GM12878 (cell line): ENCODE measurements at regions not wholly inside any gene's neighbourhood (a gene's known extent, or its start where the extent isn't known, plus 50 kb on each side); places are given as distances from the start of the nearest gene placed in this dataset.

Experiments used
- ATAC-seq: fragments of 200-7000 bp; cut with Tn5 transposase; 3 replicates; pipeline ENCODE4 v1.9.1; 2020; ENCODE audit warnings: mild to moderate bottlenecking, moderate library complexity
- BruUV-seq: library from RNA; stranded (reverse); fragments of 400-500 nt; replicated peaks from 2 replicates; lab custom pipeline; 2021; lab: Mats Ljungman, UMichigan
- CTCF ChIA-PET: fragments of 300-600 bp; sonication (Branson Sonifier 250); formaldehyde crosslinking; extraction: SDS; loops from one replicate; lab custom pipeline; 2021; ENCODE audit warnings: inconsistent platforms; lab: Yijun Ruan, JAX
- POLR2A ChIA-PET: fragments of 350-600 bp; formaldehyde crosslinking; extraction: SDS; loops from one replicate; lab custom pipeline; 2021; ENCODE audit warnings: inconsistent platforms; lab: Charles Lee
- RAD21 ChIA-PET: fragments of 300-600 bp; sonication (Branson Sonifier 250); formaldehyde crosslinking; loops from one replicate; lab custom pipeline; 2023; ENCODE audit warnings: antibody characterized with exemption; ENCODE audit not compliant: unreplicated experiment; lab: Charles Lee
- SMC1A ChIA-PET: fragments of 300-600 bp; sonication (Branson Sonifier 250); formaldehyde crosslinking; loops from one replicate; lab custom pipeline; 2023; ENCODE audit not compliant: unreplicated experiment, uncharacterized antibody; lab: Charles Lee
- DNase-seq: peaks from one replicate; pipeline ENCODE4 v3.0.0-alpha.2; 2011; ENCODE audit warnings: low read depth, low spot score
- FAIRE-seq: peaks from 3 replicates; lab custom pipeline; 2011; peaks lifted over from hg19 to GRCh38; lab: Jason Lieb, UNC
- H2AFZ ChIP-seq: 2 replicates; pipeline ENCODE4 v1.6.0; 2011; ENCODE audit warnings: low read depth, low read length, control low read depth; ENCODE audit not compliant: control insufficient read depth
- H3K27ac ChIP-seq: 2 replicates; pipeline ENCODE4 v1.5.1; 2011; ENCODE audit warnings: control low read depth; ENCODE audit not compliant: control insufficient read depth, insufficient read depth
- H3K27me3 ChIP-seq, 2 experiments: replicated peaks in 1 of 2; 2 replicates each; pipeline versions ENCODE4 v1.6.0 to v1.6.1; 2011; ENCODE audit warnings: low read length in 1 of 2; ENCODE audit not compliant: control insufficient read depth in 2 of 2, insufficient read depth in 2 of 2
- H3K36me3 ChIP-seq, 2 experiments: 2 replicates each; pipeline ENCODE4 v1.5.1; 2011; ENCODE audit warnings: low read length in 1 of 2; ENCODE audit not compliant: control insufficient read depth in 2 of 2, insufficient read depth in 2 of 2
- H3K4me1 ChIP-seq: 2 replicates; pipeline ENCODE4 v1.6.1; 2011; ENCODE audit warnings: mild to moderate bottlenecking, low read length, moderate library complexity, mixed read lengths; ENCODE audit not compliant: control insufficient read depth, insufficient read depth
- H3K4me2 ChIP-seq: 2 replicates; pipeline ENCODE4 v1.6.0; 2011; ENCODE audit warnings: control low read depth; ENCODE audit not compliant: control insufficient read depth, insufficient read depth
- H3K4me3 ChIP-seq: fragments of 200-600 bp; sonication (generic); 2 replicates; pipeline ENCODE4 v1.5.1; 2016
- H3K79me2 ChIP-seq: 2 replicates; pipeline ENCODE4 v1.6.0; 2011; ENCODE audit warnings: low read length; ENCODE audit not compliant: control insufficient read depth, insufficient read depth
- H3K9ac ChIP-seq: 2 replicates; pipeline ENCODE4 v1.8.0; 2011; ENCODE audit warnings: low read length, control low read depth, mixed read lengths; ENCODE audit not compliant: control insufficient read depth, insufficient read depth
- H3K9me3 ChIP-seq: replicated peaks from 3 replicates; pipeline ENCODE4 v1.5.1; 2011; ENCODE audit warnings: mild to moderate bottlenecking, low read length; ENCODE audit not compliant: control insufficient read depth, insufficient read depth
- H4K20me1 ChIP-seq: 2 replicates; pipeline ENCODE4 v1.6.0; 2011; ENCODE audit not compliant: control insufficient read depth, insufficient read depth
- ATF7 ChIP-seq: fragments of 450-650 bp; IDR thresholded peaks from 2 replicates; pipeline ENCODE4 v1.6.1; 2016; ENCODE audit warnings: low read depth, mild to moderate bottlenecking
- BACH1 ChIP-seq: fragments of 450-650 bp; IDR thresholded peaks from 2 replicates; pipeline ENCODE4 v1.6.1; 2017; ENCODE audit warnings: mild to moderate bottlenecking, borderline replicate concordance
- EGR1 ChIP-seq, 2 experiments: IDR thresholded peaks; 1 replicate in 1 of 2; 2 replicates in 1 of 2; pipeline ENCODE4 v1.6.1; 2011 to 2012; ENCODE audit warnings: low read depth in 2 of 2, low read length in 2 of 2, borderline replicate concordance in 1 of 2, mild to moderate bottlenecking in 1 of 2, moderate library complexity in 1 of 2
- FOXM1 ChIP-seq: IDR thresholded peaks from 2 replicates; pipeline ENCODE4 v1.6.1; 2012; ENCODE audit warnings: low read depth, mild to moderate bottlenecking, inconsistent platforms, low read length, moderate library complexity
- GABPA ChIP-seq: IDR thresholded peaks from 2 replicates; pipeline ENCODE4 v1.6.1; 2014; ENCODE audit warnings: antibody characterized with exemption, low read depth, mild to moderate bottlenecking, inconsistent platforms
- POLR2A ChIP-seq: IDR thresholded peaks from 2 replicates; pipeline ENCODE4 v1.6.1; 2011; ENCODE audit warnings: low read depth, mild to moderate bottlenecking, low read length
- RB1 ChIP-seq: fragments of 450-650 bp; formaldehyde crosslinking; IDR thresholded peaks from 2 replicates; pipeline ENCODE4 v1.6.1; 2017; ENCODE audit warnings: mild to moderate bottlenecking, borderline replicate concordance
- SP1 ChIP-seq: IDR thresholded peaks from one replicate; pipeline ENCODE4 v1.6.1; 2011; ENCODE audit warnings: low read depth, low read length
- ZNF274 ChIP-seq: IDR thresholded peaks from one replicate; pipeline ENCODE4 v1.8.0; 2011; ENCODE audit not compliant: insufficient read length, insufficient read depth
- in situ Hi-C: fragments of 300-500 bp; cut with MboI; formaldehyde crosslinking; loops from 9 replicates; pipeline ENCODE4 v1.14.3; 2018; ENCODE audit warnings: mixed read lengths
- intact Hi-C: fragments of 100-400 bp; cut with micrococcal nuclease; formaldehyde crosslinking; loops from one replicate; pipeline ENCODE4 v1.14.2; 2022; ENCODE audit not compliant: unreplicated experiment
- TF ChIP-seq, protein P1 (sequence below): fragments of 450-650 bp; IDR thresholded peaks from 2 replicates; pipeline ENCODE4 v1.6.1; 2014; ENCODE audit warnings: mild to moderate bottlenecking

DNA sequence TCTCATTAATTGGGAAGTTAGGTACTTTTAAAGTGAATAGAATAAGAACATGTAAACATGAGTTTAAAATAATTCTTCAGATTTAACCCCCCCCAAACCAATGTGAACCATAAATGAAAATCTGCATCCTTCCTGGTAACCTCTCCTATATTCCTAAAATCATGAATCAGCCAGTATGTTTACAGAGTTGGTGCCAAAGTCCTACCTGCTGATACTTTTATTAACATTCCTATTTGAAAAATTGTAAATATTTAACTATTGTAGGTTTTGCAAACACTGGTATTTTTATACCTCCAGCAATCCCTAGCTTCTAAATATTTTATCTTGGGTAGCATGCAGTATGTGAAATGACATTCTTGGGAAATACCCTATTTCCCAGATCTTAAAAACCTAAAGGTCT, 278.2 kb downstream of the RAB38 start:
- DNase-seq (no peak), FAIRE-seq (no peak), ATAC-seq (no peak)
- ChIA-PET CTCF (interaction anchor here (2.2 kb wide), 1 partner anchor 21 kb away, joined by 5 read pairs; no protein-coding TSS in a partner anchor), POLR2A (no interaction called here), SMC1A (no interaction called here), RAD21 (no interaction called here)
- in situ Hi-C loops (no loop called here), intact Hi-C loops (no loop called here)
- Histone ChIP-seq H3K36me3 (no peaks in the 10 kb centered on the region), H3K9me3 (no peaks in the 10 kb centered on the region), H3K4me3 (no peak overlapping the region), H3K9ac (no peak overlapping the region), H2AFZ (no peak overlapping the region), H3K4me1 (no peaks in the 10 kb centered on the region), H3K27me3 (peaks cover 0 to 3% of the 10 kb centered on the region in 2 experiments; a peak in 1 of 4 replicates), H4K20me1 (no peaks in the 10 kb centered on the region), H3K79me2 (no peaks in the 10 kb centered on the region), H3K27ac (no peak overlapping the region), H3K4me2 (no peak overlapping the region)
- BruUV-seq = no TSS peak
- no peak for TF ChIP-seq FOXM1
- no peak for TF ChIP-seq POLR2A
- TF ChIP-seq RB1 = no peak
- no peak for TF ChIP-seq ATF7
- no peak for TF ChIP-seq SP1
- no peak for TF ChIP-seq BACH1
- TF ChIP-seq GABPA = no peak
- no peak for TF ChIP-seq EGR1 (IDR thresholded peaks at IDR 0.05; ENCODE audit: borderline replicate concordance in 1 of 2, low read depth in 2 of 2, low read length in 2 of 2)
- TF ChIP-seq, protein P1, sequence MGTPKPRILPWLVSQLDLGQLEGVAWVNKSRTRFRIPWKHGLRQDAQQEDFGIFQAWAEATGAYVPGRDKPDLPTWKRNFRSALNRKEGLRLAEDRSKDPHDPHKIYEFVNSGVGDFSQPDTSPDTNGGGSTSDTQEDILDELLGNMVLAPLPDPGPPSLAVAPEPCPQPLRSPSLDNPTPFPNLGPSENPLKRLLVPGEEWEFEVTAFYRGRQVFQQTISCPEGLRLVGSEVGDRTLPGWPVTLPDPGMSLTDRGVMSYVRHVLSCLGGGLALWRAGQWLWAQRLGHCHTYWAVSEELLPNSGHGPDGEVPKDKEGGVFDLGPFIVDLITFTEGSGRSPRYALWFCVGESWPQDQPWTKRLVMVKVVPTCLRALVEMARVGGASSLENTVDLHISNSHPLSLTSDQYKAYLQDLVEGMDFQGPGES = no peak
- TF ChIP-seq ZNF274 = no peak
